ENCODE measurements at regions not wholly inside any gene's neighbourhood (a gene's known extent, or its start where the extent isn't known, plus 50 kb on each side); places are given as distances from the start of the nearest gene placed in this dataset.

DNA sequence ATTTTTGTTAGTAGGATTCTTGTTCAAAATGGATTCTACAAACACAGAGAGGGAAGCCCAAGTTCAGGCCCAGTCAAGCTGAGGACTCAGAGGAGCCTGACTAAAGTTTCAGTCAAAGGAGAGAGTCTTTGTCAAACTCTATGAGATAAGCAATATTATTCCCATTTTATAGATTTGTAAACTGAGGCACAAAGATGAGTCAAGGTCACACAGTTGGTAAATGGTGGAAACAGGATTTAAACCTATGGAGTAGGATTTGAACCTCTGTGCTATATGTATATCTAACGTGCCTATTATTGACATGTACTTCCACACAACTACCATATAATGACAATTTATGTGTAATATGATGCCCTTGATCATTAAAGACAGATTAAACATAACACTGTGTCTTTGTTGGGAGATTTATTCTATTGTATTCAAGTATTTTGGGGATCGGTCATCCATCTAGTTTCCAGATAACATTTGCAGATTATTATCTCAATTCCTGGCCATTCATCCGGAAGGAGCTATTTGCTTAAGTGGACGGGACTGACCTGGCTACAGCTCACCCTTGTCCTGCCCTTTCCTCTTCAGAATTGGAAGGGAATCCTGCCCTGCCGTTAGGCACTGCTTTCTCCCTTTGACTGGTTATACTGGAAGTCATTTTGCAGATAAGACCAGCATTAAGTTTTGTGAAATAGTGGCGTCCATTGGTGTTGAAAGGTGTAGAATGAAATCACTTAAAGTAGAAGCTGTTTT, 86.1 kb upstream of the LMO4 start:
- TF ChIP-seq CTCF (IDR thresholded peaks at IDR 0.05; ENCODE audit: control extremely low read depth in 1 of 3, insufficient read depth in 1 of 3, low read depth in 1 of 3, low read length in 3 of 3), result no peak
- no peak for TF ChIP-seq USF2 (IDR thresholded peaks at IDR 0.05; ENCODE audit: low read length)
